ENCODE measurements at regions not wholly inside any gene's neighbourhood (a gene's known extent, or its start where the extent isn't known, plus 50 kb on each side); places are given as distances from the start of the nearest gene placed in this dataset.

- H3K79me2 ChIP-seq (ENCODE audit: insufficient read depth, low read length), result no peaks in the 10 kb centered on the region
- intact Hi-C loops (cut with micrococcal nuclease), result no loop called here
- no peak for TF ChIP-seq CTCF (IDR thresholded peaks at IDR 0.05)
- Mint-ChIP-seq H3K27ac (no peak overlapping the region), H3K9me3 (peaks cover 0 to 4% (median 0%) of the 10 kb centered on the region in 7 donors), H3K27me3 (ENCODE audit: low read depth in 3 of 3) (no peaks in the 10 kb centered on the region), H3K4me1 (no peaks in the 10 kb centered on the region), H3K36me3 (no peaks in the 10 kb centered on the region), H3K4me3 (no peak overlapping the region)
- peaks cover 0 to 3% of the 10 kb centered on the region in 2 donors for H3K9me3 ChIP-seq (replicated peaks in 1 of 2; ENCODE audit: control insufficient read depth in 1 of 2, insufficient read depth in 1 of 2, low read length in 2 of 2)
- no peak overlapping the region for H3K4me3 ChIP-seq (replicated peaks in 1 of 3; ENCODE audit: low read depth in 2 of 3, low read length in 3 of 3)
- no peak overlapping the region for H3K4me2 ChIP-seq (replicated peaks; ENCODE audit: extremely low read depth, low read length, poor library complexity, severe bottlenecking)
- H3K36me3 ChIP-seq (replicated peaks in 1 of 2; ENCODE audit: control insufficient read depth in 1 of 2, insufficient read depth in 2 of 2, low read length in 2 of 2), result no peaks in the 10 kb centered on the region
- no peaks in the 10 kb centered on the region for H4K20me1 ChIP-seq (ENCODE audit: insufficient read depth, low read length)
- H2AFZ ChIP-seq (ENCODE audit: insufficient read depth, low read depth, low read length, poor library complexity, severe bottlenecking), result no peak overlapping the region
- no peaks in the 10 kb centered on the region for H3K4me1 ChIP-seq (ENCODE audit: control insufficient read depth in 1 of 2, insufficient read depth in 2 of 2, low read length in 2 of 2)
- H3K27me3 ChIP-seq (ENCODE audit: control insufficient read depth in 2 of 2, insufficient read depth in 2 of 2, low read length in 2 of 2), result no peaks in the 10 kb centered on the region
- no peak overlapping the region for H3K9ac ChIP-seq (ENCODE audit: insufficient read depth, low read length, poor library complexity, severe bottlenecking)
- no peak for DNase-seq
- H3K27ac ChIP-seq (ENCODE audit: low read depth in 1 of 2, low read length in 2 of 2), result no peak overlapping the region
Measured at GRCh38 chr4:24218566-24218965, 328.7 kb upstream of the PPARGC1A start.

GRCh38 chr4:24214796-24215195 lies 324.9 kb upstream of the PPARGC1A start:
- H2AFZ ChIP-seq (ENCODE audit: insufficient read depth, low read depth, low read length, poor library complexity, severe bottlenecking), result no peak overlapping the region
- H3K9me3 ChIP-seq (replicated peaks in 1 of 2; ENCODE audit: control insufficient read depth in 1 of 2, insufficient read depth in 1 of 2, low read length in 2 of 2), result peaks cover 0 to 3% of the 10 kb centered on the region in 2 donors
- no peak overlapping the region for H3K4me3 Mint-ChIP-seq
- no peak overlapping the region for H3K4me3 ChIP-seq (replicated peaks in 1 of 3; ENCODE audit: low read depth in 2 of 3, low read length in 3 of 3)
- H3K27me3 ChIP-seq (ENCODE audit: control insufficient read depth in 2 of 2, insufficient read depth in 2 of 2, low read length in 2 of 2), result no peaks in the 10 kb centered on the region
- H3K79me2 ChIP-seq (ENCODE audit: insufficient read depth, low read length), result no peaks in the 10 kb centered on the region
- H4K20me1 ChIP-seq (ENCODE audit: insufficient read depth, low read length), result no peaks in the 10 kb centered on the region
- no peaks in the 10 kb centered on the region for H3K4me1 ChIP-seq (ENCODE audit: control insufficient read depth in 1 of 2, insufficient read depth in 2 of 2, low read length in 2 of 2)
- DNase-seq, result no peak
- TF ChIP-seq CTCF (IDR thresholded peaks at IDR 0.05), result no peak
- H3K27ac ChIP-seq (ENCODE audit: low read depth in 1 of 2, low read length in 2 of 2), result no peak overlapping the region
- H3K4me1 Mint-ChIP-seq, result no peaks in the 10 kb centered on the region
- 67% methylated on average over 3 of the region's 3 CpGs for WGBS (ENCODE audit: insufficient coverage)
- H3K27me3 Mint-ChIP-seq (ENCODE audit: low read depth in 3 of 3), result no peaks in the 10 kb centered on the region
- H3K36me3 Mint-ChIP-seq, result no peaks in the 10 kb centered on the region
- H3K4me2 ChIP-seq (replicated peaks; ENCODE audit: extremely low read depth, low read length, poor library complexity, severe bottlenecking), result no peak overlapping the region
- intact Hi-C loops (cut with micrococcal nuclease), result no loop called here
- peaks cover 0 to 6% (median 0%) of the 10 kb centered on the region in 7 donors for H3K9me3 Mint-ChIP-seq
- H3K27ac Mint-ChIP-seq, result no peak overlapping the region
- no peaks in the 10 kb centered on the region for H3K36me3 ChIP-seq (replicated peaks in 1 of 2; ENCODE audit: control insufficient read depth in 1 of 2, insufficient read depth in 2 of 2, low read length in 2 of 2)
- H3K9ac ChIP-seq (ENCODE audit: insufficient read depth, low read length, poor library complexity, severe bottlenecking), result no peak overlapping the region

Data from CD14-positive monocyte (primary cell).